ENCODE measurements at regions not wholly inside any gene's neighbourhood (a gene's known extent, or its start where the extent isn't known, plus 50 kb on each side); places are given as distances from the start of the nearest gene placed in this dataset.

- Mint-ChIP-seq H3K27me3 (ENCODE audit: low read depth) (peaks cover 8% of the 10 kb centered on the region), H3K9me3 (ENCODE audit: low read depth) (no peaks in the 10 kb centered on the region), H3K27ac (ENCODE audit: unreplicated experiment) (no peak overlapping the region), H3K36me3 (ENCODE audit: low read depth) (no peaks in the 10 kb centered on the region), H3K4me1 (ENCODE audit: low read depth) (peaks cover 2% of the 10 kb centered on the region), H3K4me3 (ENCODE audit: unreplicated experiment) (no peak overlapping the region)
- no peak for DNase-seq (ENCODE audit: low spot score)
- TF ChIP-seq, protein P1, sequence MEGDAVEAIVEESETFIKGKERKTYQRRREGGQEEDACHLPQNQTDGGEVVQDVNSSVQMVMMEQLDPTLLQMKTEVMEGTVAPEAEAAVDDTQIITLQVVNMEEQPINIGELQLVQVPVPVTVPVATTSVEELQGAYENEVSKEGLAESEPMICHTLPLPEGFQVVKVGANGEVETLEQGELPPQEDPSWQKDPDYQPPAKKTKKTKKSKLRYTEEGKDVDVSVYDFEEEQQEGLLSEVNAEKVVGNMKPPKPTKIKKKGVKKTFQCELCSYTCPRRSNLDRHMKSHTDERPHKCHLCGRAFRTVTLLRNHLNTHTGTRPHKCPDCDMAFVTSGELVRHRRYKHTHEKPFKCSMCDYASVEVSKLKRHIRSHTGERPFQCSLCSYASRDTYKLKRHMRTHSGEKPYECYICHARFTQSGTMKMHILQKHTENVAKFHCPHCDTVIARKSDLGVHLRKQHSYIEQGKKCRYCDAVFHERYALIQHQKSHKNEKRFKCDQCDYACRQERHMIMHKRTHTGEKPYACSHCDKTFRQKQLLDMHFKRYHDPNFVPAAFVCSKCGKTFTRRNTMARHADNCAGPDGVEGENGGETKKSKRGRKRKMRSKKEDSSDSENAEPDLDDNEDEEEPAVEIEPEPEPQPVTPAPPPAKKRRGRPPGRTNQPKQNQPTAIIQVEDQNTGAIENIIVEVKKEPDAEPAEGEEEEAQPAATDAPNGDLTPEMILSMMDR (IDR thresholded peaks at IDR 0.05): no peak
Measured at GRCh38 chr6:166697113-166697512, 70.1 kb upstream of the RPS6KA2 start.

DNA sequence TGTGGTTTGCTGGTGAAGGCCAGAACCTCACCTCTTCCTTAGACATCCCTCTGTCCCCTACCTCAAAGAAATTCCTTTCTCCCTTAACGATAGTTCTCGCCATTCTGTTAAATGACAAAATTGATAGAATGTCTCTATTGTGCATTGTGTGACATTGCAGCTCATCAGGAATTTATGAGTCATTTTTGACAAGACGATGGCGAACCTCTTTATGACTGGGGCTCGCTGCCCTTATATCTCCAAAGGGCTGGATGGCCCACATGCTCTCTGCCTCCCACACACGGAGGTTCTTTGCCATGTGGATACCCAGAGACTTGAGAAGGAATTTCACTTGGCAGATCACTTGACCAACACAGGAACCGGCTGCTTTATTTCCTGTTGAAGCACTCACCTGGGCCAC lies 66.8 kb upstream of the RPS6KA2 start:
- Mint-ChIP-seq H3K4me3 (ENCODE audit: unreplicated experiment) (no peak overlapping the region), H3K4me1 (ENCODE audit: low read depth) (peaks cover 16% of the 10 kb centered on the region), H3K9me3 (ENCODE audit: low read depth) (no peaks in the 10 kb centered on the region), H3K27ac (ENCODE audit: unreplicated experiment) (no peak overlapping the region), H3K27me3 (ENCODE audit: low read depth) (no peaks in the 10 kb centered on the region), H3K36me3 (ENCODE audit: low read depth) (no peaks in the 10 kb centered on the region)
- TF ChIP-seq, protein P1 (IDR thresholded peaks at IDR 0.05): no peak
- DNase-seq (ENCODE audit: low spot score): no peak

- no peaks in the 10 kb centered on the region for H3K27me3 Mint-ChIP-seq (ENCODE audit: low read depth)
- H3K4me3 Mint-ChIP-seq (ENCODE audit: unreplicated experiment): no peak overlapping the region
- DNase-seq (ENCODE audit: low spot score): no peak
- TF ChIP-seq, protein P1 (IDR thresholded peaks at IDR 0.05): no peak
- no peaks in the 10 kb centered on the region for H3K36me3 Mint-ChIP-seq (ENCODE audit: low read depth)
- H3K27ac Mint-ChIP-seq (ENCODE audit: unreplicated experiment): no peak overlapping the region
- H3K9me3 Mint-ChIP-seq (ENCODE audit: low read depth): no peaks in the 10 kb centered on the region
- peaks cover 16% of the 10 kb centered on the region for H3K4me1 Mint-ChIP-seq (ENCODE audit: low read depth)
Measured at GRCh38 chr6:166692723-166693302, 65.8 kb upstream of the RPS6KA2 start.

DNA sequence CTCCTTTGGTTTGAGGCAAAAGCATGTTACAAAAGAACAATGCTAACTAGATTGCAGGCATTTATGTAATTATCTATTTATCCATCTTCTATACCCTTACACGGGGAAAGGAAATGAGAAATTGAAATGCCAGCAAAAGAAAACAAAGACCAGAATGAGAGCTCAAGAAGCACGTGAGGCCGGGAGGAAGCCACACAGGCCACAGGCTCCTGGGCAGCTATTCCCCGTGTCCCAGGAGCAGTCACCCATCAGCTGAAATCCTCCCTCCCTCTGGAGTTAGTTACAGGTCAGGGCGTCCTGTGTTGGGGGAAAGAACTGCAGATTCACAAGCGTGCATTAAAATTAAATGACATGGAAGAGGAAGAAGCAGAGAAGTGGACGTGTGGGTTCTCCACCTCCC lies 64.7 kb upstream of the RPS6KA2 start:
- no peaks in the 10 kb centered on the region for H3K27me3 Mint-ChIP-seq (ENCODE audit: low read depth)
- H3K4me1 Mint-ChIP-seq (ENCODE audit: low read depth): peaks cover 16% of the 10 kb centered on the region
- no peak overlapping the region for H3K4me3 Mint-ChIP-seq (ENCODE audit: unreplicated experiment)
- TF ChIP-seq, protein P1 (IDR thresholded peaks at IDR 0.05): no peak
- H3K9me3 Mint-ChIP-seq (ENCODE audit: low read depth): no peaks in the 10 kb centered on the region
- no peaks in the 10 kb centered on the region for H3K36me3 Mint-ChIP-seq (ENCODE audit: low read depth)
- peak overlapping the region; percentile 49 for H3K27ac Mint-ChIP-seq (ENCODE audit: unreplicated experiment)
- no peak for DNase-seq (ENCODE audit: low spot score)

- no peak for DNase-seq (ENCODE audit: low spot score)
- TF ChIP-seq, protein P1 (IDR thresholded peaks at IDR 0.05): no peak
- no peaks in the 10 kb centered on the region for H3K27me3 Mint-ChIP-seq (ENCODE audit: low read depth)
- H3K4me1 Mint-ChIP-seq (ENCODE audit: low read depth): peaks cover 16% of the 10 kb centered on the region
- H3K9me3 Mint-ChIP-seq (ENCODE audit: low read depth): no peaks in the 10 kb centered on the region
- H3K36me3 Mint-ChIP-seq (ENCODE audit: low read depth): no peaks in the 10 kb centered on the region
- H3K4me3 Mint-ChIP-seq (ENCODE audit: unreplicated experiment): no peak overlapping the region
- H3K27ac Mint-ChIP-seq (ENCODE audit: unreplicated experiment): peak overlapping the region; percentile 49
Measured at GRCh38 chr6:166691199-166691598, 64.1 kb upstream of the RPS6KA2 start.
